HepG2 (cell line): ENCODE measurements at regions not wholly inside any gene's neighbourhood (a gene's known extent, or its start where the extent isn't known, plus 50 kb on each side); places are given as distances from the start of the nearest gene placed in this dataset.

Experiments
- ATAC-seq: fragments of 200-7000 bp; cut with Tn5 transposase; 3 replicates; pipeline ENCODE4 v1.9.1; 2020; ENCODE audit warnings: mild to moderate bottlenecking, moderate library complexity
- BruUV-seq: library from RNA; stranded (reverse); fragments of 400-500 nt; replicated peaks from 2 replicates; lab custom pipeline; 2021; lab: Mats Ljungman, UMichigan
- CTCF ChIA-PET: fragments of 300-600 bp; formaldehyde crosslinking; extraction: SDS; loops from one replicate; lab custom pipeline; 2021; ENCODE audit warnings: low total read pairs, inconsistent platforms, low intra/inter-chr PET ratio; lab: Yijun Ruan, JAX
- POLR2A ChIA-PET: fragments of 350-600 bp; sonication (Branson Sonifier 250); formaldehyde crosslinking; loops from one replicate; lab custom pipeline; 2020; ENCODE audit warnings: antibody characterized with exemption, inconsistent platforms; lab: Yijun Ruan, JAX
- DNase-seq: peaks from one replicate; pipeline ENCODE4 v3.0.0-alpha.2; 2015; ENCODE audit warnings: low spot score
- FAIRE-seq: peaks from 3 replicates; lab custom pipeline; 2011; peaks lifted over from hg19 to GRCh38; lab: Jason Lieb, UNC
- H2AFZ ChIP-seq: one replicate; pipeline ENCODE4 v1.6.1; 2011; ENCODE audit warnings: low read length, inconsistent platforms
- H3K27ac ChIP-seq: fragments of 300-600 bp; 3 replicates; pipeline ENCODE4 v1.8.0; 2011; ENCODE audit warnings: mixed run types, mild to moderate bottlenecking, mixed read lengths, low read length, inconsistent platforms; ENCODE audit not compliant: insufficient read depth; ENCODE audit errors: extremely low read length
- H3K27me3 ChIP-seq, 2 experiments: fragments of 200-600 bp in 1 of 2; 2 replicates in 1 of 2; 3 replicates in 1 of 2; pipeline versions ENCODE4 v1.6.0 to v1.8.0; 2011; ENCODE audit warnings: low read length in 2 of 2, mild to moderate bottlenecking in 2 of 2, moderate library complexity in 2 of 2, inconsistent platforms in 1 of 2; ENCODE audit not compliant: insufficient read depth in 2 of 2, control insufficient read depth in 1 of 2
- H3K36me3 ChIP-seq, 2 experiments: fragments of 200-600 bp in 1 of 2; replicated peaks in 1 of 2; 2 replicates in 1 of 2; 3 replicates in 1 of 2; pipeline versions ENCODE4 v1.5.1 to v1.8.0; 2011; ENCODE audit warnings: low read length in 2 of 2, inconsistent platforms in 1 of 2; ENCODE audit not compliant: insufficient read depth in 2 of 2, control insufficient read depth in 1 of 2
- H3K4me1 ChIP-seq: 2 replicates; pipeline ENCODE4 v1.5.1; 2012; ENCODE audit warnings: low read length, inconsistent platforms; ENCODE audit not compliant: insufficient read depth
- H3K4me2 ChIP-seq: 2 replicates; pipeline ENCODE4 v1.6.0; 2011; ENCODE audit warnings: low read depth, low read length, inconsistent platforms
- H3K4me3 ChIP-seq, 3 experiments: fragments of 200-600 bp in 1 of 3; sonication (generic), shearing (Covaris generic) in 1 of 3; replicated peaks in 1 of 3; 2 replicates each; pipeline ENCODE4 v1.5.1; 2011 to 2016; ENCODE audit warnings: low read length in 3 of 3, inconsistent platforms in 2 of 3, low read depth in 2 of 3, mild to moderate bottlenecking in 2 of 3, control low read depth in 1 of 3, mixed read lengths in 1 of 3; ENCODE audit not compliant: insufficient read depth in 1 of 3
- H3K79me2 ChIP-seq: one replicate; pipeline ENCODE4 v1.6.1; 2011; ENCODE audit warnings: low read length, inconsistent platforms; ENCODE audit not compliant: insufficient read depth
- H3K9ac ChIP-seq: 2 replicates; pipeline ENCODE4 v1.6.0; 2011; ENCODE audit warnings: mild to moderate bottlenecking, low read depth, low read length, inconsistent platforms; ENCODE audit not compliant: insufficient read depth
- H3K9me3 ChIP-seq: 2 replicates; pipeline ENCODE4 v1.5.1; 2012; ENCODE audit warnings: mild to moderate bottlenecking, low read length
- H4K20me1 ChIP-seq: 2 replicates; pipeline ENCODE4 v1.6.0; 2011; ENCODE audit warnings: inconsistent platforms, mild to moderate bottlenecking, low read length, moderate library complexity; ENCODE audit not compliant: insufficient read depth
- DNMT1 ChIP-seq: sonication (generic); formaldehyde crosslinking; IDR thresholded peaks from 2 replicates; pipeline ENCODE4 v1.5.1; 2020; ENCODE audit warnings: mild to moderate bottlenecking, missing genetic modification reagents
- HCFC1 ChIP-seq: fragments of 150-350 bp; IDR thresholded peaks from 2 replicates; pipeline ENCODE4 v1.6.1; 2014; ENCODE audit warnings: low read depth, low read length
- KDM5A ChIP-seq: fragments of 200-600 bp; sonication (generic); IDR thresholded peaks from 2 replicates; pipeline ENCODE4 v1.7.0; 2018; ENCODE audit warnings: antibody characterized with exemption, mild to moderate bottlenecking, low read length, borderline replicate concordance
- KLF12 ChIP-seq: sonication (generic); formaldehyde crosslinking; IDR thresholded peaks from 2 replicates; pipeline ENCODE4 v1.4.0; 2020; ENCODE audit warnings: missing genetic modification reagents, borderline replicate concordance
- MIER2 ChIP-seq: IDR thresholded peaks from 2 replicates; pipeline ENCODE4 v1.6.1; 2016; ENCODE audit warnings: missing biosample characterization, missing genetic modification reagents
- PAF1 ChIP-seq: IDR thresholded peaks from 2 replicates; pipeline ENCODE4 v1.6.1; 2016; ENCODE audit warnings: missing genetic modification reagents, missing compliant biosample characterization
- SP4 ChIP-seq: sonication (generic); formaldehyde crosslinking; IDR thresholded peaks from 2 replicates; pipeline ENCODE4 v1.8.1; 2023; ENCODE audit warnings: mild to moderate bottlenecking, missing genetic modification reagents
- ZMAT3 ChIP-seq: sonication (generic); formaldehyde crosslinking; conservative IDR thresholded peaks from 2 replicates; pipeline ENCODE4 v1.7.0; 2021; ENCODE audit warnings: missing genetic modification reagents
- ZNF274 ChIP-seq: sonication (generic); formaldehyde crosslinking; IDR thresholded peaks from 2 replicates; pipeline ENCODE4 v1.5.1; 2020; ENCODE audit warnings: mild to moderate bottlenecking, missing genetic modification reagents
- ZNF446 ChIP-seq: sonication (generic); formaldehyde crosslinking; IDR thresholded peaks from 2 replicates; pipeline ENCODE4 v1.5.0; 2020; ENCODE audit warnings: mild to moderate bottlenecking, missing genetic modification reagents
- ZNF572 ChIP-seq: sonication (generic); formaldehyde crosslinking; IDR thresholded peaks from 2 replicates; pipeline ENCODE4 v1.5.1; 2020; ENCODE audit warnings: mild to moderate bottlenecking, missing genetic modification reagents
- ZNF7 ChIP-seq: IDR thresholded peaks from 2 replicates; pipeline ENCODE4 v1.6.1; 2016; ENCODE audit warnings: missing biosample characterization, missing genetic modification reagents
- ZNF709 ChIP-seq: sonication (generic); formaldehyde crosslinking; IDR thresholded peaks from 2 replicates; pipeline ENCODE4 v1.5.0; 2020; ENCODE audit warnings: mild to moderate bottlenecking, missing genetic modification reagents
- WGBS: methylation state at CpG from one replicate; pipeline ENCODE4 v1.1.6; 2017; ENCODE audit warnings: low lambda C conversion rate; 5-methylcytosine and 5-hydroxymethylcytosine counted together
- in situ Hi-C: cut with HindIII; loops from 2 replicates; pipeline ENCODE4 v1.10.0; 2017; ENCODE audit warnings: low pct_unique_long_range_greater_than_20kb; ENCODE audit not compliant: extremely low pct_ligation_motif_present
- intact Hi-C: fragments of 100-400 bp; cut with micrococcal nuclease; formaldehyde crosslinking; loops from one replicate; pipeline ENCODE4 v1.10.0; 2022; ENCODE audit not compliant: unreplicated experiment
- TF ChIP-seq, protein P1 (sequence below), 2 experiments: sonication (generic) in 1 of 2; formaldehyde crosslinking in 1 of 2; IDR thresholded peaks; 2 replicates each; pipeline versions ENCODE4 v1.6.1 to v1.9.0; 2014 to 2022; ENCODE audit warnings: antibody characterized with exemption in 1 of 2, borderline replicate concordance in 1 of 2, inconsistent platforms in 1 of 2, low read depth in 1 of 2, missing genetic modification reagents in 1 of 2
- TF ChIP-seq, protein P2 (sequence below): sonication (generic); formaldehyde crosslinking; IDR thresholded peaks from 2 replicates; pipeline ENCODE4 v1.4.0; 2020; ENCODE audit warnings: missing genetic modification reagents

- FAIRE-seq = no peak
- CTCF ChIA-PET = no interaction called here
Observed at GRCh38 chr13:73681015-73681414, 453.2 kb downstream of the KLF12 start.

More at GRCh38 chr13:73681015-73681414, 453.2 kb downstream of the KLF12 start:
- Histone ChIP-seq H3K79me2 (no peaks in the 10 kb centered on the region), H3K9ac (no peak overlapping the region), H3K9me3 (no peaks in the 10 kb centered on the region), H3K27ac (no peak overlapping the region), H4K20me1 (no peaks in the 10 kb centered on the region), H3K4me2 (no peak overlapping the region), H3K4me3 (no peak overlapping the region), H2AFZ (no peak overlapping the region), H3K36me3 (no peaks in the 10 kb centered on the region), H3K4me1 (peaks cover 5% of the 10 kb centered on the region; the same call in 1 of the 2 replicates), H3K27me3 (no peaks in the 10 kb centered on the region)
- ATAC-seq (no peak), DNase-seq (no peak)
- WGBS = 8% methylated on average over 3 of the region's 3 CpGs
- BruUV-seq = no TSS peak
- in situ Hi-C loops (no loop called here), intact Hi-C loops (no loop called here)
- no peak for TF ChIP-seq ZNF709 (CRISPR knock-in tag)
- no peak for TF ChIP-seq HCFC1
- TF ChIP-seq KDM5A = no peak
- no peak for TF ChIP-seq SP4
- TF ChIP-seq, protein P1, sequence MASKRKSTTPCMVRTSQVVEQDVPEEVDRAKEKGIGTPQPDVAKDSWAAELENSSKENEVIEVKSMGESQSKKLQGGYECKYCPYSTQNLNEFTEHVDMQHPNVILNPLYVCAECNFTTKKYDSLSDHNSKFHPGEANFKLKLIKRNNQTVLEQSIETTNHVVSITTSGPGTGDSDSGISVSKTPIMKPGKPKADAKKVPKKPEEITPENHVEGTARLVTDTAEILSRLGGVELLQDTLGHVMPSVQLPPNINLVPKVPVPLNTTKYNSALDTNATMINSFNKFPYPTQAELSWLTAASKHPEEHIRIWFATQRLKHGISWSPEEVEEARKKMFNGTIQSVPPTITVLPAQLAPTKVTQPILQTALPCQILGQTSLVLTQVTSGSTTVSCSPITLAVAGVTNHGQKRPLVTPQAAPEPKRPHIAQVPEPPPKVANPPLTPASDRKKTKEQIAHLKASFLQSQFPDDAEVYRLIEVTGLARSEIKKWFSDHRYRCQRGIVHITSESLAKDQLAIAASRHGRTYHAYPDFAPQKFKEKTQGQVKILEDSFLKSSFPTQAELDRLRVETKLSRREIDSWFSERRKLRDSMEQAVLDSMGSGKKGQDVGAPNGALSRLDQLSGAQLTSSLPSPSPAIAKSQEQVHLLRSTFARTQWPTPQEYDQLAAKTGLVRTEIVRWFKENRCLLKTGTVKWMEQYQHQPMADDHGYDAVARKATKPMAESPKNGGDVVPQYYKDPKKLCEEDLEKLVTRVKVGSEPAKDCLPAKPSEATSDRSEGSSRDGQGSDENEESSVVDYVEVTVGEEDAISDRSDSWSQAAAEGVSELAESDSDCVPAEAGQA (IDR thresholded peaks at IDR 0.05; ENCODE audit: low read depth) = no peak
- TF ChIP-seq, protein P1 (CRISPR knock-in tag; IDR thresholded peaks at IDR 0.05; ENCODE audit: borderline replicate concordance) = no peak
- TF ChIP-seq KLF12 (CRISPR knock-in tag) = no peak
- no peak for TF ChIP-seq ZMAT3 (CRISPR knock-in tag)
- TF ChIP-seq MIER2 (CRISPR knock-in tag) = no peak
- no peak for TF ChIP-seq ZNF572 (CRISPR knock-in tag)
- no peak for TF ChIP-seq ZNF446
- no peak for TF ChIP-seq PAF1 (CRISPR knock-in tag)
- TF ChIP-seq ZNF274 = no peak
- no peak for TF ChIP-seq DNMT1 (CRISPR knock-in tag)
- TF ChIP-seq, protein P2, sequence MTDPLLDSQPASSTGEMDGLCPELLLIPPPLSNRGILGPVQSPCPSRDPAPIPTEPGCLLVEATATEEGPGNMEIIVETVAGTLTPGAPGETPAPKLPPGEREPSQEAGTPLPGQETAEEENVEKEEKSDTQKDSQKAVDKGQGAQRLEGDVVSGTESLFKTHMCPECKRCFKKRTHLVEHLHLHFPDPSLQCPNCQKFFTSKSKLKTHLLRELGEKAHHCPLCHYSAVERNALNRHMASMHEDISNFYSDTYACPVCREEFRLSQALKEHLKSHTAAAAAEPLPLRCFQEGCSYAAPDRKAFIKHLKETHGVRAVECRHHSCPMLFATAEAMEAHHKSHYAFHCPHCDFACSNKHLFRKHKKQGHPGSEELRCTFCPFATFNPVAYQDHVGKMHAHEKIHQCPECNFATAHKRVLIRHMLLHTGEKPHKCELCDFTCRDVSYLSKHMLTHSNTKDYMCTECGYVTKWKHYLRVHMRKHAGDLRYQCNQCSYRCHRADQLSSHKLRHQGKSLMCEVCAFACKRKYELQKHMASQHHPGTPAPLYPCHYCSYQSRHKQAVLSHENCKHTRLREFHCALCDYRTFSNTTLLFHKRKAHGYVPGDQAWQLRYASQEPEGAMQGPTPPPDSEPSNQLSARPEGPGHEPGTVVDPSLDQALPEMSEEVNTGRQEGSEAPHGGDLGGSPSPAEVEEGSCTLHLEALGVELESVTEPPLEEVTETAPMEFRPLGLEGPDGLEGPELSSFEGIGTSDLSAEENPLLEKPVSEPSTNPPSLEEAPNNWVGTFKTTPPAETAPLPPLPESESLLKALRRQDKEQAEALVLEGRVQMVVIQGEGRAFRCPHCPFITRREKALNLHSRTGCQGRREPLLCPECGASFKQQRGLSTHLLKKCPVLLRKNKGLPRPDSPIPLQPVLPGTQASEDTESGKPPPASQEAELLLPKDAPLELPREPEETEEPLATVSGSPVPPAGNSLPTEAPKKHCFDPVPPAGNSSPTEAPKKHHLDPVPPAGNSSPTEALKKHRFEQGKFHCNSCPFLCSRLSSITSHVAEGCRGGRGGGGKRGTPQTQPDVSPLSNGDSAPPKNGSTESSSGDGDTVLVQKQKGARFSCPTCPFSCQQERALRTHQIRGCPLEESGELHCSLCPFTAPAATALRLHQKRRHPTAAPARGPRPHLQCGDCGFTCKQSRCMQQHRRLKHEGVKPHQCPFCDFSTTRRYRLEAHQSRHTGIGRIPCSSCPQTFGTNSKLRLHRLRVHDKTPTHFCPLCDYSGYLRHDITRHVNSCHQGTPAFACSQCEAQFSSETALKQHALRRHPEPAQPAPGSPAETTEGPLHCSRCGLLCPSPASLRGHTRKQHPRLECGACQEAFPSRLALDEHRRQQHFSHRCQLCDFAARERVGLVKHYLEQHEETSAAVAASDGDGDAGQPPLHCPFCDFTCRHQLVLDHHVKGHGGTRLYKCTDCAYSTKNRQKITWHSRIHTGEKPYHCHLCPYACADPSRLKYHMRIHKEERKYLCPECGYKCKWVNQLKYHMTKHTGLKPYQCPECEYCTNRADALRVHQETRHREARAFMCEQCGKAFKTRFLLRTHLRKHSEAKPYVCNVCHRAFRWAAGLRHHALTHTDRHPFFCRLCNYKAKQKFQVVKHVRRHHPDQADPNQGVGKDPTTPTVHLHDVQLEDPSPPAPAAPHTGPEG (CRISPR knock-in tag) = no peak
- no peak for TF ChIP-seq ZNF7 (CRISPR knock-in tag)
- POLR2A ChIA-PET = no interaction called here
